ENCODE measurements at regions not wholly inside any gene's neighbourhood (a gene's known extent, or its start where the extent isn't known, plus 50 kb on each side); places are given as distances from the start of the nearest gene placed in this dataset.

DNA sequence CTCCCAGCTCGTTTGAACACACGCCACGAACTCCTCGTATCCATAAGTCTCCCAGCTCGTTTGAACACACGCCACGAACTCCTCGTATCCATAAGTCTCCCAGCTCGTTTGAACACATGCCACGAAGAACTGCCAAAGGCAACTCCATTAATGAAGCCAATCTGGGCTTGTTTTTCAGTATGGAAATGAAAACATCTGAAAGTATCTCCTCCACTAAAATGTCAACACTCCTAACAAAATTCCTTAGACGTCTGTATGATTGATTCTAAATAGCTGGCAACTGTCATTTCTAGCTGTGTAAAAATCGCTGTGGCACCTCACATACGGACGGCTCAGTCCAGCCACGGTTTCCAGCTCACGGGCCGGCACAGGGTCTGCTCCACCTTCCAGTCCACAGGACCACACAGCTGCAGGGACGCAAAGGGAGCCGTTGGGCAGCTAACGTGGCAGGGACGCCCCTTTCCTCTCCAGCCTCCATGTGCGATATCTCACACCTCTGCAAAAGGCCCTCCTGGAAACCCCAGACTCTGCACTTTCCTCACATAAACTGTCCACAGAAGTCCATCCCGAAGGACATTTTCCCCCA lies 67.1 kb upstream of the METRNL start:
- H3K4me1 ChIP-seq, result peaks cover 2% of the 10 kb centered on the region
- no peak for ATAC-seq
- peaks cover 0 to 3% of the 10 kb centered on the region in 2 donors for H3K36me3 ChIP-seq (ENCODE audit: insufficient read depth in 1 of 2, low read depth in 1 of 2)
- H3K9me3 ChIP-seq, result no peaks in the 10 kb centered on the region
- no peaks in the 10 kb centered on the region for H3K27me3 ChIP-seq (ENCODE audit: insufficient read depth in 3 of 3, low read length in 2 of 3)
- no peak overlapping the region for H3K4me3 ChIP-seq
- TF ChIP-seq, protein P1, sequence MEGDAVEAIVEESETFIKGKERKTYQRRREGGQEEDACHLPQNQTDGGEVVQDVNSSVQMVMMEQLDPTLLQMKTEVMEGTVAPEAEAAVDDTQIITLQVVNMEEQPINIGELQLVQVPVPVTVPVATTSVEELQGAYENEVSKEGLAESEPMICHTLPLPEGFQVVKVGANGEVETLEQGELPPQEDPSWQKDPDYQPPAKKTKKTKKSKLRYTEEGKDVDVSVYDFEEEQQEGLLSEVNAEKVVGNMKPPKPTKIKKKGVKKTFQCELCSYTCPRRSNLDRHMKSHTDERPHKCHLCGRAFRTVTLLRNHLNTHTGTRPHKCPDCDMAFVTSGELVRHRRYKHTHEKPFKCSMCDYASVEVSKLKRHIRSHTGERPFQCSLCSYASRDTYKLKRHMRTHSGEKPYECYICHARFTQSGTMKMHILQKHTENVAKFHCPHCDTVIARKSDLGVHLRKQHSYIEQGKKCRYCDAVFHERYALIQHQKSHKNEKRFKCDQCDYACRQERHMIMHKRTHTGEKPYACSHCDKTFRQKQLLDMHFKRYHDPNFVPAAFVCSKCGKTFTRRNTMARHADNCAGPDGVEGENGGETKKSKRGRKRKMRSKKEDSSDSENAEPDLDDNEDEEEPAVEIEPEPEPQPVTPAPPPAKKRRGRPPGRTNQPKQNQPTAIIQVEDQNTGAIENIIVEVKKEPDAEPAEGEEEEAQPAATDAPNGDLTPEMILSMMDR (IDR thresholded peaks at IDR 0.05), result no peak
- WGBS, 3 donors, result 84 to 91% (median 87%) methylated on average over 19 to 20 of the region's 23 CpGs
- no peak for DNase-seq
- intact Hi-C loops (cut with DNase I), result no loop called here
- no peak overlapping the region for H3K27ac ChIP-seq

DNA sequence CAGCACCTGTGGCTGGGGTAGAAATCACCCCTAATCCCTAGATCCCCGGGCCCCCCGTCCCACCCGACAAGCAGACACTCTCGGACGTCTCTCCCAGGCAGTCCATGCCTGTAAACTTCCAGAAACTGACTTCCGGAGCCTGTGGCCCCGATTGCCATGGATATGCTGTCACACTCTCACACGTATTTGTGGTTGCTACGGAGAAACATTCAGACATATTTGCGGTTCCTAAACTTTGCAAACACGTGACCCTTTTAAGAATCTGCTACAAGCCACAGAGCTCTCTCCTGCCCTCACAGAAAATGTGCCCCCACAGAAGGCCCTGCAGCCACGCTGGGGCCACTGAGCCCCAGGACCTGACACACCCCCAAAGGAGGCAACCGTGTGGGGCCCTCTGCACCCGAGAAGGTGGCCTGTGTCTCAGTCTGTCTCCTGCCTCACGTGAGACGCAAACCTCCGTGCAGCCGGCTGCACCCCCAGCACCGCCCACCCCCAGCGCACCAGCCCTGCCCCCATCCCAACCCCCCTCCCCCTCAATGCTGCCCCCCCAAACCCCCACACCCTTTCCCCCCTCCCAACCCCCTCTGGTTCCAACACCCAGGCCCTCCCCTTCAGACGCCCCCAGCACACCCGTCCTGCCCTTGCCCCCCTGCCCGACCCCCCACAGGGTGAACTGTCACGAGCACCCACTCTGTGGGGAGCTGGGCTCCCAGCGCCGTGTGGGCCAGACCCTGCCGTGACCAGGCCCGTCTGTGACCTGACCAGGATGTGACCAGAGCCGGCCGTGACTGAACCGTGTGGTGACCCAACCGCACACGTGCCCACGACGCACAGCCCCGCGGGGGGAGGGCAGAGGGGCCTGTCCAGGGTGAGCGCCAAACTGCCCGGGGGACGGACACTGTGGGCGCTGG lies 66.3 kb upstream of the METRNL start:
- Histone ChIP-seq H3K9me3 (no peaks in the 10 kb centered on the region), H3K27me3 (ENCODE audit: insufficient read depth in 3 of 3, low read length in 2 of 3) (no peaks in the 10 kb centered on the region), H3K4me3 (no peak overlapping the region), H3K27ac (no peak overlapping the region), H3K36me3 (ENCODE audit: insufficient read depth in 1 of 2, low read depth in 1 of 2) (peaks cover 0 to 3% of the 10 kb centered on the region in 2 donors), H3K4me1 (no peaks in the 10 kb centered on the region)
- TF ChIP-seq, protein P1 (IDR thresholded peaks at IDR 0.05), result no peak
- intact Hi-C loops (cut with DNase I), result no loop called here
- 85 to 87% (median 85%) methylated on average over 41 of the region's 41 CpGs for WGBS, 3 donors
- ATAC-seq (no peak), DNase-seq (no peak)

DNA sequence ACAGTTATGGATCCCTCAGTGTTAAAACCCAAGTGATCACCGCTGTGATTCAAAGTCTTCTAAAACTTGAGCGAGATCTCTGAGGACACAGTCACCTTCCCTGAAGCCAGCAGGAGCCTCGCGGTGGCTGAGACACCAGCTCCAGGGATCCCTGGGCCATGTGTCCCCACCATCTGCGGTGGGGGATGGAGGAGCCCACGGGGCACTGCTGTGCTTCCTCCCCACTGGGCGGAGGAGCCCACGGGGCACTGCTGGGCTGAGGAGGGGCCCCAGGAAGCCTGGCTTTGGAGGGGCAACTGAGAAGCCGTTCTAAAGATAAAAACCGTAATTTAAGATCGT lies 65.7 kb upstream of the METRNL start:
- TF ChIP-seq, protein P1 (IDR thresholded peaks at IDR 0.05), result no peak
- H3K27ac ChIP-seq, result no peak overlapping the region

DNA sequence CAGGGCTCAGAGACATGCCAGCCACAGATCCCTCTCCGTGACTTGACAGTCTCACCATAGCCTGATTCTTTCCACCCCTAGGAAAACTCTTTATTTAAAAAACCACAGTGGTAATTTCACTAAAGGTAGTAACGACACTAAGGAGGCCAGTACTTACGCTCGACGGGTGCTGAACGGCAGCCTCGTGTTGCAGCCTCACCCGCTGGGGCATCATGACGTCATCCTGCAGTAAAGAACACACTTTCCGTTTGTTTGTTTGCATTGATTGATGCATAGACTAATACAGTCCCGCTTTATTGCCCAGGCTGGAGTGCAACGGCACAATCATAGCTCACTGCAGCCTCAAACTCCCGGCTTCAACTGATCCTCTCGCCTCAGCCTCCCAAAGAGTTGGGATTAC lies 65.1 kb upstream of the METRNL start:
- DNase-seq (no peak), ATAC-seq (no peak)
- WGBS, 3 donors, result 94 to 95% (median 95%) methylated on average over 14 of the region's 14 CpGs
- peaks cover 0 to 3% of the 10 kb centered on the region in 2 donors for H3K36me3 ChIP-seq (ENCODE audit: insufficient read depth in 1 of 2, low read depth in 1 of 2)
- H3K4me3 ChIP-seq, result no peak overlapping the region
- no peaks in the 10 kb centered on the region for H3K9me3 ChIP-seq
- TF ChIP-seq, protein P1 (IDR thresholded peaks at IDR 0.05), result no peak
- intact Hi-C loops (cut with DNase I), result no loop called here
- H3K4me1 ChIP-seq, result no peaks in the 10 kb centered on the region
- no peak overlapping the region for H3K27ac ChIP-seq
- no peaks in the 10 kb centered on the region for H3K27me3 ChIP-seq (ENCODE audit: insufficient read depth in 3 of 3, low read length in 2 of 3)

More for the DNA sequence above, 65.7 kb upstream of the METRNL start:
- no peak for ATAC-seq
- WGBS, 3 donors, result 70 to 84% (median 83%) methylated on average over 11 of the region's 11 CpGs
- DNase-seq, result no peak
- intact Hi-C loops (cut with DNase I), result no loop called here
- Histone ChIP-seq H3K9me3 (no peaks in the 10 kb centered on the region), H3K36me3 (ENCODE audit: insufficient read depth in 1 of 2, low read depth in 1 of 2) (peaks cover 0 to 3% of the 10 kb centered on the region in 2 donors), H3K27me3 (ENCODE audit: insufficient read depth in 3 of 3, low read length in 2 of 3) (no peaks in the 10 kb centered on the region), H3K4me3 (no peak overlapping the region), H3K4me1 (no peaks in the 10 kb centered on the region)
